SJSA1 (cell line): ENCODE measurements at regions not wholly inside any gene's neighbourhood (a gene's known extent, or its start where the extent isn't known, plus 50 kb on each side); places are given as distances from the start of the nearest gene placed in this dataset.
"Not testable (repeated sequence)": the region's sequence is repeated elsewhere in the genome, so short reads cannot be mapped to it uniquely, and the experiment has no call there.

Experiments used
- DNase-seq, 2 experiments: peaks; one replicate each; pipeline ENCODE4 v3.0.0-alpha.2; 2015 to 2020; ENCODE audit warnings: low spot score in 2 of 2, low read depth in 1 of 2
- H3K27ac ChIP-seq: fragments of 250-450 bp; sonication (Bioruptor Pico); 2 replicates; pipeline ENCODE4 v1.5.1; 2020; ENCODE audit warnings: mild to moderate bottlenecking, moderate library complexity
- H3K27me3 ChIP-seq: fragments of 250-450 bp; sonication (Bioruptor Pico); replicated peaks from 2 replicates; pipeline ENCODE4 v1.5.1; 2020; ENCODE audit warnings: mild to moderate bottlenecking, moderate library complexity
- H3K36me3 ChIP-seq: fragments of 250-450 bp; sonication (Bioruptor Pico); 2 replicates; pipeline ENCODE4 v1.5.1; 2020; ENCODE audit warnings: mild to moderate bottlenecking
- H3K4me1 ChIP-seq: fragments of 250-450 bp; sonication (Bioruptor Pico); replicated peaks from 2 replicates; pipeline ENCODE4 v1.6.1; 2021; ENCODE audit warnings: mild to moderate bottlenecking
- H3K4me3 ChIP-seq: fragments of 250-450 bp; sonication (Bioruptor Pico); 2 replicates; pipeline ENCODE4 v1.5.1; 2020; ENCODE audit warnings: mild to moderate bottlenecking
- H3K9me3 ChIP-seq: fragments of 250-450 bp; sonication (Bioruptor Pico); replicated peaks from 2 replicates; pipeline ENCODE4 v1.5.1; 2020; ENCODE audit warnings: mild to moderate bottlenecking

DNA sequence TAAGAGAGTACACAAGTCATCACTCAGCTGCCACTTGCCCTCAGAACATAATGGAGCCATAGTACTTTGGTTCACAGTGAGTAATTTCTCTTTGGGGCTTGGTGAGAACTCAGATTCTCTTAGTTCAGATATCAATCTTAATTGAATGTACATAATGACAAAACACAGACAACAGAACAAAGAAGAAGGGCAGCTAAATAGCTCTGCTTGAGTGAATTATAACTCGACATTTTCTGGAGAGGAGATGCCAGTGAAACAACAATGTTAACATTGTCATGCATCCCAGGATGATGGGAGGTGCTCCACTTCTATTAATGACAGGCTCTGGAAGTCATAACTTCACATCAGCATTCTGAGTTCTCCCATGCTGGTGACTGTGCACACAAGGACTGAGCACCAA, 508.1 kb downstream of the TMEM135 start:
- Histone ChIP-seq H3K4me1 (no peaks in the 10 kb centered on the region), H3K36me3 (no peaks in the 10 kb centered on the region)
- no peak for DNase-seq

DNA sequence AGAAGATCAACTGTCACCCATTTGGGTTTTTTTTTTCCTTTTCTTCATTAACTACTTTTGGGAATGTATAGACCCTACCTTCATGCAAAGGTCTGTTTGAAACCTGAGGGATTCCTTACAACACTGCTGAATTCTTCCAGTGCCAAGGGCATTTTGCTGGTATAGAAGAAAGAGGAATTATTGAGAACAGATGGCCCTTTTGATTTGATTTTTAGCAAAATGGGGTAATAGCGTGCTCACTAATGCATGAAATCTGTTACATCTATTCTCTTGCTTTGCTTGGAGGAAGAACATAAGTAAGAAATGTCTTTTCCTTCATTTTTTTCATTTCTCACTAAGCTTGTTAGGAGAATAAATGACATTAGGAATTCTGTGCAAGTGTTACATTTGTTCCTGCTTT, 501.9 kb downstream of the TMEM135 start:
- no peaks in the 10 kb centered on the region for H3K36me3 ChIP-seq
- no peak overlapping the region for H3K27ac ChIP-seq
- no peak for DNase-seq

More for the DNA sequence above, 508.1 kb downstream of the TMEM135 start:
- Histone ChIP-seq H3K9me3 (no peaks in the 10 kb centered on the region), H3K27ac (no peak overlapping the region), H3K4me3 (no peak overlapping the region), H3K27me3 (no peaks in the 10 kb centered on the region)

GRCh38 chr11:87536565-87536964, 498.8 kb downstream of the TMEM135 start:
- Histone ChIP-seq H3K36me3 (no peaks in the 10 kb centered on the region), H3K4me3 (no peak overlapping the region), H3K27ac (no peak overlapping the region), H3K27me3 (no peaks in the 10 kb centered on the region), H3K4me1 (no peaks in the 10 kb centered on the region), H3K9me3 (no peaks in the 10 kb centered on the region)
- DNase-seq: no peak

More for the DNA sequence above, 501.9 kb downstream of the TMEM135 start:
- Histone ChIP-seq H3K27me3 (no peaks in the 10 kb centered on the region), H3K9me3 (no peaks in the 10 kb centered on the region), H3K4me1 (no peaks in the 10 kb centered on the region), H3K4me3 (no peak overlapping the region)

GRCh38 chr11:87536016-87536415, 498.3 kb downstream of the TMEM135 start:
- Histone ChIP-seq H3K4me3 (no peak overlapping the region), H3K9me3 (no peaks in the 10 kb centered on the region), H3K4me1 (no peaks in the 10 kb centered on the region), H3K36me3 (no peaks in the 10 kb centered on the region), H3K27ac (no peak overlapping the region), H3K27me3 (no peaks in the 10 kb centered on the region)
- no peak for DNase-seq

DNA sequence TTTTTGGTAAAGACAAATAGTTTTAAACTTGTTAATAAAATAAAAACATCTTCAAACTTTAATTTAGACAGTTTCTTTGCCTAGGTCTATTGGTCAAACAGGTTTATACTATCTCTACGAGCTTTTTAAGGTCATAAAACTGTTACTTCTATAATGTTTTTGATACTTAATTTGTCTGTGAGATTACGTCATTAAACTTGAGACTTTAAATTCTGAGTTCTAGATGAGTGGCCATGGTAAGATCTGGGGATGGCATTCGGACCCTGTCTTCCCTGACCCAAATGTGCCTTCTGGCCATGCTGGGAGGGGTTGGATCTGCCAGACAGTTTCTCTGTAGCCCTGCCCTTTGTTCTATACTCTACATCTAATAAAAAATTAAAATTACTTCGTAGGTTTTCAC, 497.8 kb downstream of the TMEM135 start:
- H3K36me3 ChIP-seq: no peaks in the 10 kb centered on the region
- no peaks in the 10 kb centered on the region for H3K9me3 ChIP-seq
- no peaks in the 10 kb centered on the region for H3K27me3 ChIP-seq
- no peak overlapping the region for H3K27ac ChIP-seq
- no peaks in the 10 kb centered on the region for H3K4me1 ChIP-seq
- no peak overlapping the region for H3K4me3 ChIP-seq
- no peak for DNase-seq

DNA sequence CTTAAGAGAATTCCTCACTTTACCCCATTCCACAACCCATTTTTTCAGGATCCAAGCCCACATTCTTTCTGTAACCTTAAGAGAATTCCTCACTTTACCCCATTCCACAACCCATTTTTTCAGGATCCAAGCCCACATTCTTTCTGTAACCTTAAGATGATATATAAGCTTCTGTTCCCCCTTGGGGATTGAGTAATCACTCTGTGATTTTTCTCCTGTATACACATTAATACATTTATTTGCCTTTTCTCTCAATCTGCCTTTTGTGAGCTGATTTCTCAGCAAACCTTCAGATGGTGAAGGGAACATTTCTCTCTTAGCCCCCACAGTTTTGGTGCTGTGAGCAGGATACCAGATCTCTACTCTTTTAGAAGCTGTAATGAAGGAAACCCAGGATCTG, 494.1 kb downstream of the TMEM135 start:
- H3K27ac ChIP-seq, H3K9me3 ChIP-seq, H3K27me3 ChIP-seq, H3K36me3 ChIP-seq, H3K4me1 ChIP-seq, DNase-seq, H3K4me3 ChIP-seq: not testable (repeated sequence)

DNA sequence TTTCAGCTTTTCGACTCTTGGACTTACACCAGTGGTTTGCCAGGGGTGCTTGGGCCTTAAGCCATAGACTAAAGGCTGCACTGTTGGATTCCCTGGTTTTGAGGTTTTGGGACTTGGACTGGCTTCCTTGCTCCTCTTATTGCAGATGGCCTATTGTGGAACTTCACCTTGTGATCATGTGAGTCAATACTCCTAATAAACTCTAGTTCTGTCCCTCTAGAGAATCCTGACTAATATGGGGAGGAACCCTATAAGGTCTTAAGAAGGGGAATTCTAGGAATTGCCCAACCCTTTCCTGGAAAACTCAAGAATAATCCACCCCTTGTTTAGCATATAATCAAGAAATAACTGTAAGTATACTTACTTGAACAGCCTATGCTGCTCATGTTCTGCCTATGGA, 491.8 kb downstream of the TMEM135 start:
- no peak for DNase-seq
- Histone ChIP-seq H3K9me3 (no peaks in the 10 kb centered on the region), H3K27ac (no peak overlapping the region)

GRCh38 chr11:87528752-87529151, 491.0 kb downstream of the TMEM135 start:
- Histone ChIP-seq H3K9me3 (no peaks in the 10 kb centered on the region), H3K27ac (no peak overlapping the region), H3K4me1 (no peaks in the 10 kb centered on the region), H3K27me3 (no peaks in the 10 kb centered on the region), H3K4me3 (no peak overlapping the region), H3K36me3 (no peaks in the 10 kb centered on the region)
- no peak for DNase-seq

More for the DNA sequence above, 491.8 kb downstream of the TMEM135 start:
- Histone ChIP-seq H3K36me3 (no peaks in the 10 kb centered on the region), H3K27me3 (no peaks in the 10 kb centered on the region), H3K4me3 (no peak overlapping the region), H3K4me1 (no peaks in the 10 kb centered on the region)

DNA sequence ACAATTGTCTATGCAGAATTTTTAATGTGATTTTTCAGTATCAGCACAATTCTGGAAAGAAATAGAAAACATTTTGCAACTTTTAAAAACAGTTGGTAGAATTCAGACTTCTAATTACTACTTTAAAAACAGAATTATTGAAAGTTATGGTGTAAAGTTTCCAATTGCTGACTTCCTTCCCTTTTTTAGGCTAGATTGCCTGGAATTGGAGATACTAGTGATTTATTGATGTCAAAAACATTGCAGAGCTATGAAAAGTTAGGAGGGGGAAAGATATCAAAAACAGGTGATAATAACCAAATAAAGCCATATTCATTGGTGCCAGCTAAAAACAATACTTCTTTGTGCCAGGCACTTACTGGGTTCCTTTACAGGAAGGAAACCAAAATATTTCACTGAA, 485.5 kb downstream of the TMEM135 start:
- no peak overlapping the region for H3K4me3 ChIP-seq
- no peaks in the 10 kb centered on the region for H3K36me3 ChIP-seq
- DNase-seq: no peak
- no peaks in the 10 kb centered on the region for H3K4me1 ChIP-seq
- H3K27ac ChIP-seq: no peak overlapping the region
- H3K27me3 ChIP-seq: no peaks in the 10 kb centered on the region
- H3K9me3 ChIP-seq: no peaks in the 10 kb centered on the region

- Histone ChIP-seq H3K36me3 (no peaks in the 10 kb centered on the region), H3K27ac (no peak overlapping the region), H3K4me3 (no peak overlapping the region), H3K27me3 (no peaks in the 10 kb centered on the region), H3K9me3 (no peaks in the 10 kb centered on the region), H3K4me1 (no peaks in the 10 kb centered on the region)
- no peak for DNase-seq
Observed at GRCh38 chr11:87518266-87518665, 480.5 kb downstream of the TMEM135 start.

GRCh38 chr11:87517351-87517750, 479.6 kb downstream of the TMEM135 start:
- H3K4me1 ChIP-seq: no peaks in the 10 kb centered on the region
- no peak overlapping the region for H3K4me3 ChIP-seq
- no peak overlapping the region for H3K27ac ChIP-seq
- no peak for DNase-seq
- H3K27me3 ChIP-seq: no peaks in the 10 kb centered on the region
- H3K9me3 ChIP-seq: no peaks in the 10 kb centered on the region
- H3K36me3 ChIP-seq: no peaks in the 10 kb centered on the region

- H3K4me1 ChIP-seq, H3K4me3 ChIP-seq, H3K27me3 ChIP-seq, DNase-seq, H3K36me3 ChIP-seq, H3K9me3 ChIP-seq, H3K27ac ChIP-seq: not testable (repeated sequence)
Observed at GRCh38 chr11:87507722-87508121, 470.0 kb downstream of the TMEM135 start.

GRCh38 chr11:87506946-87507345, 469.2 kb downstream of the TMEM135 start:
- not testable (repeated sequence) for H3K9me3 ChIP-seq, H3K27ac ChIP-seq, H3K4me1 ChIP-seq, H3K36me3 ChIP-seq, H3K27me3 ChIP-seq, DNase-seq, H3K4me3 ChIP-seq

DNA sequence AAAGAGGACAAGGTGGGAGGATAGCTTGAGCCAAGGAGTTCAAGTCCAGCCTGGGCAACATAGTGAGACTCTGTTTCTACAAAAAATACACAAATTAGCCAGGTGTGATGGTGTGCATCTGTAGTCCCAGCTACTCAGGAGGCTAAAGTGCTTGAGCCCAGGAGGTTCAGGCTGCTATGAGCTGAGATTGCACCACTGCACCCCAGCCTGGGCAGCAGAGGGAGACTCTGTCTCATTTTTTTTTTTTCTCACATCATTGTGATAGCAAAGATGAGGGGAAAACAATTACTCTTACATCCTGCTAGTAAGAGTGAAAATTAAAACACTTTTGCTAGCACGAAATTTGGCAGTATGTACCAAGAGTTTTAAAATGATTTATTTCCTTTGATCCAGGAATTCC, 463.7 kb downstream of the TMEM135 start:
- no peaks in the 10 kb centered on the region for H3K27me3 ChIP-seq
- H3K36me3 ChIP-seq: no peaks in the 10 kb centered on the region
- DNase-seq: no peak
- no peak overlapping the region for H3K4me3 ChIP-seq
- H3K4me1 ChIP-seq: no peaks in the 10 kb centered on the region
- no peaks in the 10 kb centered on the region for H3K9me3 ChIP-seq
- no peak overlapping the region for H3K27ac ChIP-seq

DNA sequence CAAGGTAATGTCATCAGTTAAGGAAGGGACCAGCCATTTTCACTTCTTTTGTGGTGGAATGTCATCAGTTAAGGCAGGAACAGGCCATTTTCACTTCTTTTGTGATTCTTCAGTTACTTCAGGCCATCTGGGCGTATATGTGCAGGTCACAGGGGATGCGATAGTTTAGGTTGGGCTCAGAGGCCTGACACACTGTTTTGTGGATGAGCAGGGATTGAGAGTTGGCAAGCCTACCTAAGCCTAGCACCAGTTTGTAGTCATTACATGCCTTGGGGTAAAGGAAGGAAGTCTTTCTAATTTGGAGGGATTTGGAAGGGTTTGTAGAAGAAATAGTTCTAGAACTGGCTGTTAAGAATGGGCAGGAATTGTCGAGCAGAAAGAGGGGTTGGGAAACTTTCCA, 457.2 kb downstream of the TMEM135 start:
- not testable (repeated sequence) for H3K9me3 ChIP-seq, H3K36me3 ChIP-seq, H3K27ac ChIP-seq, H3K4me1 ChIP-seq, DNase-seq, H3K27me3 ChIP-seq, H3K4me3 ChIP-seq
